H1 (cell line): ENCODE measurements at regions not wholly inside any gene's neighbourhood (a gene's known extent, or its start where the extent isn't known, plus 50 kb on each side); places are given as distances from the start of the nearest gene placed in this dataset.

ENCODE experiments used
- TAF7 ChIP-seq: optimal IDR thresholded peaks from 2 replicates; pipeline ENCODE3; 2011; ENCODE audit warnings: low read depth, mild to moderate bottlenecking, inconsistent platforms, low read length, moderate library complexity, borderline replicate concordance

- no peak for TF ChIP-seq TAF7
- TF ChIP-seq, all 59 proteins: peak for 0
These were observed 80.3 kb upstream of the DCLK2 start (continued) for GRCh38 chr4:149997881-149998421.
